OCI-LY3 (cell line): ENCODE measurements at regions not wholly inside any gene's neighbourhood (a gene's known extent, or its start where the extent isn't known, plus 50 kb on each side); places are given as distances from the start of the nearest gene placed in this dataset.

ENCODE experiments used
- CTCF ChIP-seq: fragments of 200-600, 300-600 bp; sonication (generic); IDR thresholded peaks from 2 replicates; pipeline ENCODE4 v1.5.1; 2014; ENCODE audit warnings: antibody characterized with exemption, low read length, low read depth
- EZH2phosphoT487 ChIP-seq: fragments of 200-600 bp; shearing (Covaris generic); IDR thresholded peaks from 2 replicates; pipeline ENCODE4 v1.6.1; 2018; ENCODE audit warnings: antibody characterized with exemption, mixed run types, low read depth

- TF ChIP-seq CTCF (no peak), EZH2phosphoT487 (no peak)
Measured at GRCh38 chr5:67720162-67720772, 495.3 kb upstream of the PIK3R1 start.
